GM23338 (cell line): ENCODE measurements at regions not wholly inside any gene's neighbourhood (a gene's known extent, or its start where the extent isn't known, plus 50 kb on each side); places are given as distances from the start of the nearest gene placed in this dataset.

Experiments used
- ATAC-seq: fragments of 200-7000 bp; cut with Tn5 transposase; 3 replicates; pipeline ENCODE4 v1.9.1; 2020
- DNase-seq: peaks from one replicate; pipeline ENCODE4 v3.0.0-alpha.2; 2015; ENCODE audit warnings: low spot score
- H2AFZ ChIP-seq: fragments of 200-600 bp; sonication (generic); 2 replicates; pipeline ENCODE4 v1.8.0; 2016; ENCODE audit warnings: antibody characterized with exemption, mild to moderate bottlenecking, moderate library complexity
- H3F3A ChIP-seq: fragments of 200-600 bp; sonication (generic); replicated peaks from 2 replicates; pipeline ENCODE4 v1.8.0; 2017; ENCODE audit warnings: antibody characterized with exemption, mixed run types, low read depth
- H3K27ac ChIP-seq: fragments of 200-600 bp; sonication (generic); 2 replicates; pipeline ENCODE4 v1.6.1; 2016; ENCODE audit warnings: low read depth
- H3K27me3 ChIP-seq: fragments of 200-600 bp; sonication (generic); 2 replicates; pipeline ENCODE4 v1.8.0; 2016; ENCODE audit warnings: mild to moderate bottlenecking, mixed run types, moderate library complexity; ENCODE audit not compliant: insufficient read depth
- H3K36me3 ChIP-seq: fragments of 200-600 bp; sonication (generic); 2 replicates; pipeline ENCODE4 v1.8.0; 2016; ENCODE audit warnings: mild to moderate bottlenecking; ENCODE audit not compliant: insufficient read depth
- H3K4me1 ChIP-seq: fragments of 200-600 bp; sonication (generic); 2 replicates; pipeline ENCODE4 v1.8.0; 2016; ENCODE audit warnings: mild to moderate bottlenecking, moderate library complexity; ENCODE audit not compliant: insufficient read depth
- H3K4me2 ChIP-seq: fragments of 200-600 bp; sonication (generic); 2 replicates; pipeline ENCODE4 v1.7.1; 2017; ENCODE audit warnings: mixed run types
- H3K4me3 ChIP-seq: fragments of 200-600 bp; sonication (generic); 2 replicates; pipeline ENCODE4 v1.6.1; 2016; ENCODE audit warnings: mixed run types
- H3K79me2 ChIP-seq: fragments of 200-600 bp; sonication (generic); replicated peaks from 2 replicates; pipeline ENCODE4 v1.8.0; 2017; ENCODE audit warnings: mild to moderate bottlenecking; ENCODE audit not compliant: insufficient read depth
- H3K9me2 ChIP-seq: fragments of 200-600 bp; sonication (generic); 2 replicates; pipeline ENCODE4 v1.8.0; 2017; ENCODE audit not compliant: insufficient read depth
- H4K20me1 ChIP-seq: fragments of 200-600 bp; sonication (generic); replicated peaks from 2 replicates; pipeline ENCODE4 v1.8.0; 2017; ENCODE audit warnings: mild to moderate bottlenecking; ENCODE audit not compliant: insufficient read depth
- H3K27ac Mint-ChIP-seq: 2 replicates; pipeline ENCODE4 v1.8.0; 2020; ENCODE audit warnings: inconsistent platforms, mild to moderate bottlenecking, moderate library complexity, mixed read lengths
- H3K27me3 Mint-ChIP-seq: 3 replicates; pipeline ENCODE4 v1.8.0; 2022; ENCODE audit warnings: low read depth, mild to moderate bottlenecking, moderate library complexity, mixed read lengths, inconsistent platforms; ENCODE audit not compliant: insufficient read depth, poor library complexity
- H3K36me3 Mint-ChIP-seq: 3 replicates; pipeline ENCODE4 v1.8.0; 2021; ENCODE audit warnings: low read depth, mild to moderate bottlenecking, inconsistent platforms, moderate library complexity, mixed read lengths
- H3K4me1 Mint-ChIP-seq: 3 replicates; pipeline ENCODE4 v1.8.0; 2020; ENCODE audit warnings: mild to moderate bottlenecking, inconsistent platforms, mixed read lengths
- H3K4me3 Mint-ChIP-seq: 3 replicates; pipeline ENCODE4 v1.8.0; 2021; ENCODE audit warnings: moderate library complexity, mild to moderate bottlenecking, inconsistent platforms, mixed read lengths
- H3K9me3 Mint-ChIP-seq: 3 replicates; pipeline ENCODE4 v1.8.0; 2020; ENCODE audit warnings: moderate library complexity, mild to moderate bottlenecking, inconsistent platforms, mixed read lengths
- CREB1 ChIP-seq: fragments of 250-450 bp; sonication (Bioruptor Pico); IDR thresholded peaks from 2 replicates; pipeline ENCODE4 v1.5.0; 2020; ENCODE audit warnings: low read depth, mild to moderate bottlenecking, moderate library complexity
- ETS1 ChIP-seq: IDR thresholded peaks from 2 replicates; pipeline ENCODE4 v1.6.1; 2016; ENCODE audit warnings: antibody characterized with exemption
- EZH2 ChIP-seq: fragments of 200-600 bp; sonication (generic); IDR thresholded peaks from one replicate; pipeline ENCODE4 v1.8.0; 2017; ENCODE audit warnings: antibody characterized with exemption, mild to moderate bottlenecking, low read depth; ENCODE audit not compliant: unreplicated experiment
- EZH2phosphoT487 ChIP-seq: fragments of 200-600 bp; sonication (generic); IDR thresholded peaks from one replicate; pipeline ENCODE4 v1.8.1; 2018; ENCODE audit warnings: antibody characterized with exemption; ENCODE audit not compliant: unreplicated experiment
- JUNB ChIP-seq: IDR thresholded peaks from one replicate; pipeline ENCODE4 v1.6.1; 2016; ENCODE audit warnings: antibody characterized with exemption; ENCODE audit not compliant: unreplicated experiment
- NANOG ChIP-seq: IDR thresholded peaks from 2 replicates; pipeline ENCODE4 v1.6.1; 2016; ENCODE audit warnings: antibody characterized with exemption, borderline replicate concordance
- POLR2AphosphoS5 ChIP-seq: IDR thresholded peaks from 2 replicates; pipeline ENCODE4 v1.6.1; 2016; ENCODE audit warnings: antibody characterized with exemption, low read depth
- STAT1 ChIP-seq: IDR thresholded peaks from one replicate; pipeline ENCODE4 v1.6.1; 2016; ENCODE audit warnings: antibody characterized with exemption; ENCODE audit not compliant: unreplicated experiment
- ZNF114 ChIP-seq: fragments of 250-450 bp; sonication (Bioruptor Pico); IDR thresholded peaks from 2 replicates; pipeline ENCODE4 v1.5.0; 2020; ENCODE audit warnings: mild to moderate bottlenecking, moderate library complexity
- ZNF331 ChIP-seq: fragments of 250-450 bp; sonication (Bioruptor Pico); IDR thresholded peaks from 2 replicates; pipeline ENCODE4 v1.5.0; 2020; ENCODE audit warnings: low read depth, mild to moderate bottlenecking, moderate library complexity
- ZNF462 ChIP-seq: fragments of 250-450 bp; sonication (Bioruptor Pico); IDR thresholded peaks from 2 replicates; pipeline ENCODE4 v1.5.0; 2020; ENCODE audit warnings: mild to moderate bottlenecking, moderate library complexity
- TF ChIP-seq, protein P1 (sequence below), 2 experiments: fragments of 200-600 bp in 1 of 2; sonication (generic) in 1 of 2; conservative IDR thresholded peaks; 2 replicates each; pipeline versions ENCODE4 v1.5.1 to v1.6.1; 2016 to 2017; ENCODE audit warnings: antibody characterized with exemption in 2 of 2, low read depth in 2 of 2, mild to moderate bottlenecking in 2 of 2, moderate library complexity in 1 of 2
- TF ChIP-seq, protein P2 (sequence below): IDR thresholded peaks from one replicate; pipeline ENCODE4 v1.6.1; 2018; ENCODE audit warnings: antibody characterized with exemption; ENCODE audit not compliant: unreplicated experiment

GRCh38 chr14:22118899-22119477, 445.4 kb upstream of the OR4E1 start:
- ATAC-seq, result no peak
- H3K27ac Mint-ChIP-seq, result no peak overlapping the region

More at GRCh38 chr14:22118899-22119477, 445.4 kb upstream of the OR4E1 start:
- Histone ChIP-seq H3K4me2 (no peak overlapping the region), H4K20me1 (no peaks in the 10 kb centered on the region), H3K27ac (no peak overlapping the region), H2AFZ (no peak overlapping the region), H3F3A (no peaks in the 10 kb centered on the region), H3K4me3 (no peak overlapping the region), H3K36me3 (no peaks in the 10 kb centered on the region), H3K9me2 (no peaks in the 10 kb centered on the region), H3K4me1 (no peaks in the 10 kb centered on the region), H3K79me2 (no peaks in the 10 kb centered on the region), H3K27me3 (no peaks in the 10 kb centered on the region)
- Mint-ChIP-seq H3K9me3 (no peaks in the 10 kb centered on the region), H3K27me3 (no peaks in the 10 kb centered on the region), H3K36me3 (no peaks in the 10 kb centered on the region), H3K4me1 (peaks cover 4% of the 10 kb centered on the region), H3K4me3 (no peak overlapping the region)
- DNase-seq, result no peak
- TF ChIP-seq JUNB, result no peak
- no peak for TF ChIP-seq ZNF462 (CRISPR knock-in tag)
- TF ChIP-seq, protein P1, sequence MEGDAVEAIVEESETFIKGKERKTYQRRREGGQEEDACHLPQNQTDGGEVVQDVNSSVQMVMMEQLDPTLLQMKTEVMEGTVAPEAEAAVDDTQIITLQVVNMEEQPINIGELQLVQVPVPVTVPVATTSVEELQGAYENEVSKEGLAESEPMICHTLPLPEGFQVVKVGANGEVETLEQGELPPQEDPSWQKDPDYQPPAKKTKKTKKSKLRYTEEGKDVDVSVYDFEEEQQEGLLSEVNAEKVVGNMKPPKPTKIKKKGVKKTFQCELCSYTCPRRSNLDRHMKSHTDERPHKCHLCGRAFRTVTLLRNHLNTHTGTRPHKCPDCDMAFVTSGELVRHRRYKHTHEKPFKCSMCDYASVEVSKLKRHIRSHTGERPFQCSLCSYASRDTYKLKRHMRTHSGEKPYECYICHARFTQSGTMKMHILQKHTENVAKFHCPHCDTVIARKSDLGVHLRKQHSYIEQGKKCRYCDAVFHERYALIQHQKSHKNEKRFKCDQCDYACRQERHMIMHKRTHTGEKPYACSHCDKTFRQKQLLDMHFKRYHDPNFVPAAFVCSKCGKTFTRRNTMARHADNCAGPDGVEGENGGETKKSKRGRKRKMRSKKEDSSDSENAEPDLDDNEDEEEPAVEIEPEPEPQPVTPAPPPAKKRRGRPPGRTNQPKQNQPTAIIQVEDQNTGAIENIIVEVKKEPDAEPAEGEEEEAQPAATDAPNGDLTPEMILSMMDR (conservative IDR thresholded peaks at IDR 0.05; ENCODE audit: low read depth in 2 of 2), result no peak
- no peak for TF ChIP-seq ETS1
- no peak for TF ChIP-seq ZNF331 (CRISPR knock-in tag)
- no peak for TF ChIP-seq CREB1 (CRISPR knock-in tag)
- TF ChIP-seq EZH2, result no peak
- TF ChIP-seq, protein P2, sequence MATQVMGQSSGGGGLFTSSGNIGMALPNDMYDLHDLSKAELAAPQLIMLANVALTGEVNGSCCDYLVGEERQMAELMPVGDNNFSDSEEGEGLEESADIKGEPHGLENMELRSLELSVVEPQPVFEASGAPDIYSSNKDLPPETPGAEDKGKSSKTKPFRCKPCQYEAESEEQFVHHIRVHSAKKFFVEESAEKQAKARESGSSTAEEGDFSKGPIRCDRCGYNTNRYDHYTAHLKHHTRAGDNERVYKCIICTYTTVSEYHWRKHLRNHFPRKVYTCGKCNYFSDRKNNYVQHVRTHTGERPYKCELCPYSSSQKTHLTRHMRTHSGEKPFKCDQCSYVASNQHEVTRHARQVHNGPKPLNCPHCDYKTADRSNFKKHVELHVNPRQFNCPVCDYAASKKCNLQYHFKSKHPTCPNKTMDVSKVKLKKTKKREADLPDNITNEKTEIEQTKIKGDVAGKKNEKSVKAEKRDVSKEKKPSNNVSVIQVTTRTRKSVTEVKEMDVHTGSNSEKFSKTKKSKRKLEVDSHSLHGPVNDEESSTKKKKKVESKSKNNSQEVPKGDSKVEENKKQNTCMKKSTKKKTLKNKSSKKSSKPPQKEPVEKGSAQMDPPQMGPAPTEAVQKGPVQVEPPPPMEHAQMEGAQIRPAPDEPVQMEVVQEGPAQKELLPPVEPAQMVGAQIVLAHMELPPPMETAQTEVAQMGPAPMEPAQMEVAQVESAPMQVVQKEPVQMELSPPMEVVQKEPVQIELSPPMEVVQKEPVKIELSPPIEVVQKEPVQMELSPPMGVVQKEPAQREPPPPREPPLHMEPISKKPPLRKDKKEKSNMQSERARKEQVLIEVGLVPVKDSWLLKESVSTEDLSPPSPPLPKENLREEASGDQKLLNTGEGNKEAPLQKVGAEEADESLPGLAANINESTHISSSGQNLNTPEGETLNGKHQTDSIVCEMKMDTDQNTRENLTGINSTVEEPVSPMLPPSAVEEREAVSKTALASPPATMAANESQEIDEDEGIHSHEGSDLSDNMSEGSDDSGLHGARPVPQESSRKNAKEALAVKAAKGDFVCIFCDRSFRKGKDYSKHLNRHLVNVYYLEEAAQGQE, result no peak
- TF ChIP-seq STAT1, result no peak
- TF ChIP-seq POLR2AphosphoS5, result no peak
- TF ChIP-seq NANOG, result no peak
- TF ChIP-seq ZNF114 (CRISPR knock-in tag), result no peak
- no peak for TF ChIP-seq EZH2phosphoT487
